CD4-positive, alpha-beta T cell treated with Interleukin-15 for 4 hours (primary cell): ENCODE measurements at regions not wholly inside any gene's neighbourhood (a gene's known extent, or its start where the extent isn't known, plus 50 kb on each side); places are given as distances from the start of the nearest gene placed in this dataset.
"Not testable (repeated sequence)": the region's sequence is repeated elsewhere in the genome, so short reads cannot be mapped to it uniquely, and the experiment has no call there.

Experiments
- DNase-seq: peaks from one replicate; pipeline ENCODE4 v3.0.0-alpha.2; 2020; ENCODE audit warnings: low spot score

DNA sequence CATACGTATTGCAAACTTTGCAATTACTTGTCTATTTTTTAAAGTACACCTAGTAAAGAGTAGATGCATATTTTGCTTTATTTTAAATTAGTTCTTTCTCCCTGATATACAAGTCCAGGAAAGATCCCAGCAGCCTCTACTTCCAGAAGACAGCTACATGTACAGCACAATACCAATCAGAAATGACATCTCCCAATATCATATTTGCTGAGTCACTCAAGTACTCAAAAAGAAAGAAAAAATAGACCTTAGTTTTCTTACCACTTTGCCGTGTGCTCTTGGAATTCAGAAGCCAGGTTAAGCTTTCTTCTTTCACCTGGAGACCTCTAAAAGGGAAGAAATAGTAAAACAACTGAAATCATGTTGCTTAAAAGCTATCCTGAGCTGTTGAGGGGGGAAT lies 412.6 kb upstream of the RUNX1 start:
- DNase-seq = no peak

DNA sequence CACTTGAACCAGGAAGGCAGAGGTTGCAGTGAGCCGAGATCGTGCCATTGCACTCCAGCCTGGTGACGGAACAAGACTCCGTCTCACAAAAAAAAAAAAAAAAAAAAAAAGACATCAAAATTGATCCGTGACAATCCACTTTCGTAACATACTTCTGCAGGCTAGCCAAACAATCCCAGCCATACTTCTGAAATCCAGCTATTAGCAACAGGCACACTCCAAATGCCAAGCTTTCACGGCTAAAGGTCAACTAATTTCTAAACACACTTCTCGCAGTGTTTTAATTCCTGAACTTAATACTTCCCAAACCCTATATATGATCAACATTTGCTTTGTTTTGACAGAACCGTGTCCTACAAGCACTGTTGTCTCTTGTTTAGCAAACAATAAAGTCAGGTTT lies 411.3 kb upstream of the RUNX1 start:
- DNase-seq = no peak

DNA sequence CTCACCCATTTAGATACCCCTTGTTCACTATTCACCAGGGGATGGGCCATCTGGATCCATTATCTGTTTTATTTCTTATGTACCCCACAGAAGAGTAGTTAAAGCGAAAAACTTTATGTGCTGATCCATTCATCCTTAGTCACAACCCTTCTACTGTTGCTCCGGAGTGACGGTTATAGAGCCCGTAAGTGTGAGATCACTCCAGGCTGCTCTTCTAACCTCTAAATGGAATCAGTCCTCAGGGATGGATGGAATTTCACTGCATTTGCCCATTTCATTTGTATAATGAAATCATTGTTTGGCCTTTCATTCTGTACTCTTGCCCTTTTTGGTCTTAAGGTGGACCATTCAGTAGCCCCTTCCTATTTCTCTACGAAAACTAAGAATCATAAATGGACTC lies 409.3 kb upstream of the RUNX1 start:
- DNase-seq = no peak

DNA sequence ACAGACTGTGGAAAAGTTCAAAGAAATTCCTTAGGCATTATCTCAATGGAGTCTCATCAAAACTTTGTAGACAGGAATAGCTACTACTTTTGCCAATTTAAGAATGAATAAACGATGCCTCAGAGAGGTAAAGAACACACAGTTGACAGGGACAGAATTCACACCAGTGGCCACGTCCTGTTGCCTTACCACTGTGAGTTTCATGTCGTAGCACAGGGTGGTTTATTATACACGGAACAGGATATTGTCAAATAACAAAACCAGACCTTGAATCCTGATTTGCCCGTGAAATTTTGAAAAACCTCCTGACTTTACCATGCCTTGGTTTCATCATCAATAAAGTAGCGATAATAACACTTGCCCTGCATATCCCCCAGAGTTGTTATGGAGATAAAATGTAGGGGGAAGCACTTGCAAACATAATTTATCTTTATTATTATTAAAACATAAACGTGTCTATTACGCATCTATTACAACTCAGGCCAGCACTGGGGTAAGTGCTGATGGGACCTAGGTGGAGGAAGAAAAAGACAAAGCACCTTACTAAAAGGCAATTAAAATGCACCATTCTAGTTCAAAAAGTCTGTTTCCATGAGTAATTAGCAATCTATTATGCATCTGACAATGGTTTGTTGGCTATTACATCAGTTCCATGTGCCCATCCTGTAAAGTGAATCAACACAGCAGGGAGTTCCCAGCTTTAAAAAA lies 408.1 kb upstream of the RUNX1 start:
- no peak for DNase-seq

DNA sequence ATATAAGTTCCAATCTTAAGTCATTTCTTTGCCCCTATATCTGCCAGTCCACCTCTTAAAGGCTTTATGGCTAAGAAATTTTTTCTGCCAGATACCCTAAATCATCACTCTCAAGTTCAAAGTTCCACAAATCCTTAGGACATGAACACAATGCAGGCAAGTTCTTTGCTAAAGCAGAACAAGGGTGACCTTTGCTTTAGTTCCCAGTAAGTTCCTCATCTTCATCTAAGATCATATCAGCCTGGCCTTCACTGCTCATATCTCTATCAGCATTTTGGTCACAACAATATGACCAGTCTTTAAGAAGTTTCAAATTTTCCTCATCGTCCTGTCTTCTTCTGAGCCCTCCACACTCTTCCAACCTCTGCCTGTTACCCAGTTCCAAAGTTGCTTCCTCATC lies 402.2 kb upstream of the RUNX1 start:
- DNase-seq = no peak

DNA sequence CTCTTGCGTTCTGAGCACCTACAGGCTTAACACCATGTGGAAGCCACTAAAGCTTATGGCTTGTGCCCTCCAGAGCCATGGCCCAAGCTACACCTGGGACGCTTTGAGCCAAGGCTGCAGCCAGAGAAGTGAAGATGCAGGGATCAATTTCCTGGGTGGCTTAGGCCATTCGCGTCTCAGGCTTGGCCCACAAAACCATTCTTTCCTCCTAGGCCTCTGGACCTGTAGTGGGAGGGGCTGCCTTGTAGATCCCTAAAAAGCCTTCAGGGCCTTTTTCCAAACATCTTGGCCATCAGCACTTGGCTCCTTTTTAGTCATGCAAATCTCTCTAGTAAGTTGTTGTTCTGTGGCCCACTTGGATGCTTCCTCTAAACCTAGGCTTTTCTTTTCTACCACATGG lies 401.7 kb upstream of the RUNX1 start:
- DNase-seq = no peak

DNA sequence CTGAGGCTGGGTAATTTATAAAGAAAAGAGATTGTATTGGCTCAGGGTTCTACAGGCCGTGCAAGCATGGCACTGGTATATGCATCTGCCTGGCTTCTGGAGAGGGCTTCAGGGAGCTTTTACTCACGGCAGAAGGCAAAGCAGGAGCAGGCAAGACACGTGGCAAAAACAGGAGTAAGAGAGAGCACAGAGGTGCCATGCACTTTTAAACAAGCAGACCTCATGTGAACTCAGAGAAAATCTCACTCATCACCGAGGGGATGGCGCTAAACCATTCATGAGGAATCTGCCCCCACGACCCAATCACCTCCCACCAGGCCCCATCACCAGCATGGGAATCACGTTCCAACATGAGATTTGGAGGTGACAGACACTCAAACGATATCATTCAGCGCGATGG lies 400.7 kb upstream of the RUNX1 start:
- DNase-seq = no peak

DNA sequence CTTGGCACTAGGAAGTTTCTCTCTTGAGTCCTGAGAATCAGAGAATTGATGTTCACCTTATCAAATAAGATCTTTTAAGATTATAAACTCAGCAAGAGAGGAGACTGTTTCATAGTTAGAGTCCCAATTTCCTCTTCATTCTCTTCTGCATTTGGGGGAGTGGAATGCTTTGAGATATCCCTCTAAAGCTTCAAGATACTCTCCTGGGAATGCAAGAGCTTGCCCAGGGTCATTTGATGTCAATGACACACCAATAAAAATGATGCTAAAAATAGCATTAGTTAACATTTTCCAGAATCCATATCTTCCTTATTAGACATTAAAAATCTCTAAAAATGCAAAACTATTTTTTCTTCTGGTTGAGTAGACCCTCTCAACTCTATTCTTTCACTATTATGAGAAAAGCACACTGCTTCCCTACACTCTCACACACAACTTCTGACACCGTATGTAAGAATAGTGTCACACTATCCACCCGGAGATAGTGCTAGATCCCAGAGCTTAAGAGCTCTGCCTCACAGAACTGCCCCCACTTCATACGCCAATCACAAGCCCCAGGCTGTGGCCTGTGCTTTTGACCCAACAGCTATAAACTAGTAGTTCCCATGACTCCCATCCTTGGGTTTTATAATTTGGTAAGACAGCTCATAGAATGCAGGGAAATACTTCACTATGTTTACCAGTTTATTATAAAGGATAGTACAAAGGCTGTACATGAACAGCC lies 399.9 kb upstream of the RUNX1 start:
- no peak for DNase-seq

DNA sequence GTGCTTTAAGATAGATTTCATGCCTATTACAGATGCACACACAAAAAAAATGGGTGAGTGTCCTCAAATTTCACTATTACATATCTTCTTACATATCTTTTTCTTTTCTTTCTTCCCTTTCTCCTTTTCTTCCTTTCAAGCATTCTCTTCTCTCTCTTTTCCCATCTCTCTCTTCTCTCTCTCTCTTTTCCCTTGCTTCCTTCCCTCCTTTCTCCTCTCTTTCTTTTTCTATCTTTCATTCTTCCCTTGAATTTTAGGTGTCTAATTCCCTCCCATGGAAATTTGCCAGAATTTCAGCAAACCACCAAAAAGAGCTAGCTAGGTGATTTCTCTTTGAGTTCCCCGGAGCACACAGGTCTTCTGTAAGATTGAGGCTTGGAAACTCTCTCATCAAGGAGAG lies 395.3 kb upstream of the RUNX1 start:
- DNase-seq = no peak

DNA sequence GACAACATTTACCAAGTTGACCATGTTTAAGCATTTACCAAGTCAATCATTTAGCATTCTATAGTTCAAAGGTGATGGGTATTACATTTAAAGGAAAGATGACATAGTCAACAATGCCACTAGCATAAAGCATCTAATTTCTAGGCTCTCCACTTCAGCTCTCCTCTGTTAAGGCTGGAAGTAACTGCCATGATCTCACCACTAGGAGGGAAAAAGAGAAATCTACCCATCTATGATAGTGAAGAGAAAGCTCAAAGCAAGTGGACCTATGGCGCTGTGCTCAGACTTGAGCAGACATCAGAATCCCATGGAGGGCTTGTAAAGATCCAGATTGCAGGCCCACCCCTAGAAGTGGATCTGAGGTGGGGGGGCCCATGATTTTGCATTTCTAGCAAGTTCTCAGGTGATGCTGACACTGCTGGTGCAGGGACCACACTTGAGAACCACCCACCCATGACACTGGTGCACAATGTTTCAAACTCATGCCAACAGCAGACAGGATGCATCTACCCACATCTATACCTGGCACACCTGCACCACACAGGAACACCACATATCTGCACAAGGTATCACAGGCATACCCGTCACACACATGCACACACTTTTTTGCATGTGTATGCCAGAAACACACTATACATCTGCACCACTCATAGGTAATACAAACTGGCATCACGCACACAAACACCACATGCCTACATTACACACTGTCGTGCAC lies 392.9 kb upstream of the RUNX1 start:
- DNase-seq = no peak

DNA sequence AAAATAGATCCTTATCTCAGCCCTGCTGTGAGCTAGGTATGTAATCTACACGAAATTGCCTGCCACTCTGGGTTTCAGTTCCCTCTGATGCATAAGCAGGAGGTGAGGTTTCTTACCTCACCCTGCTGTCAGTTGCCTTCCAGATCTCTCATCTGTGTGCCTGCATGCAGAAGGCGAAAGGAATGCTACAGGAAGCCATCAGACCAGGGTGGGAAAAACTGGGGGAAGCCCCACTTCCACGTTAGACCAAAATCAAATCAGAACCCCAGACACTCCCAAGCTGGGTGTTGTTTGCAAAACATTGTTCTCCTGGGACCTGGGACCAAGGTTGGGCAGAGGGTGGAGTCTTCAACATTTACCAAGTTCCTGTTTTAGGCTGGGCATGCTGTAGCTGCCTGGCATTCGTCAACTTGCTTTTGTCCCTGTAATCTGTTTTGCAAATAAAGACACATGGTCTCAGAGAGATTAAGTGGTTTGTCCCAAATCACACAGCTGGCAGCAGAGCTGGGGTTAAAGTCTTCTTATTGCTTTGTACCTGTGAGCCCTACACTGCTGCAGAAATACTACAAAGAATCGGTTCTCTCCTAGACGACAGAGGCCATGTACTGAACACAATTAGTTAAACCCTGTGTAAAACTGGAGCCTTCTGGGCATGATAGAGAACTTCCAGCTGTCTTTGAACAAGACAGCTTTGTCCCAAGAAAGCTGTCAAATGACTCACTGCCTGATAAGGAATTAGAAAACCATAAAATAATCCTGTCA lies 389.7 kb upstream of the RUNX1 start:
- no peak for DNase-seq

DNA sequence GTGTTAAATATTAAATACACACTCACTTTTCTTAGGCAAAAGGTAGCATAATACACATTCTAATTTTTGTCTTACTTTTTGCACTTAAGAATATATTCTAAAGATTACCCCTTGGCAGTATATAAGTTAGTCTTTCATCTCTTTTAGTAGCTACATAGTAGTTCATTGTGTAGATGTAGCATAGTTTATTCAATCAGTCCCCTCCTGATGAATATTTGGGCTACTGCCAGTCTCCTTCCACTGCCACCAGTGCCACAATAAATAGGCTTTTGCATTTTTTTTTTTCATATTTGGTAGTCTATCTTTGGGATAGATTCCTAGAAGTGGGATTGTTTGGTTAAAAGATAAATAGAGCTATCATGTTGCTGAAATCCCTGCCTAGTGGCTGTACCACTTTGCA lies 388.8 kb upstream of the RUNX1 start:
- no peak for DNase-seq

DNA sequence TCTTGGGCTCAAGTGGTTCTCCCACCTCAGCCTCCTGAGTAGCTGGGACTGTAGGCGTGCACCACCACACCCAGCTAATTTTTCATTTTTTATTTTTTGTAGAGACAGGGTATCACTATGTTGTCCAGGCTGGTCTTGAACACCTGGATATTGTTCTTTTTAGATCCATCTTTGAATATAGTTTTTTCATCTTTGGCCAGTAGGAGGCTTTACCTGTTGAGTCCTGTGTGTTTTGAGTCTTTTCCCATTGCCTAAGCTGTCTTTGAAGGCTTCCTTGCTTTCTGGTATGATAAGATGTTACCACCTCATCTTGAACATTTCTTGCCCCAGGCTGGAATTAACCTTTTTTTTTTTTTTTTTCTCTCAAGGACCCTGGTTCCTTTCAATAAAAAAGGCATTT lies 387.8 kb upstream of the RUNX1 start:
- no peak for DNase-seq

DNA sequence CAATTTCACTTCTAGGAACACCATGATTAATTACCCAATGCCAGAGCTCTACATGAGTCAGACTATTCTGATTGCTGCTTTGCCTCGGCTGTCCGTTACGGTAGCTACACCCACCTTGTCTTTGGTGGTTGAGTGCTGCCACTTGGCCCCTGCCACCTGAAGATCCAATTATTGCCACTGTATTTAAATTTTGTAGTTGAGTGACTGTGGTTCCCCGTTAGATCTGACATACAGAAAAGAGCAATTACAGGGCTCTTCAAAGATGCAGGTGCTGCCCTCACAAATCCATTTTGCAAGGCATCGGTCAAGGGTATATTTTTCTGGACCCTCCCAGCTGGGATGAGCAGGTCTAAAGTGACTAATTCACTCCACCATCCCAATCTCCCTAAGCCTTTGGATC lies 383.5 kb upstream of the RUNX1 start:
- not testable (repeated sequence) for DNase-seq

DNA sequence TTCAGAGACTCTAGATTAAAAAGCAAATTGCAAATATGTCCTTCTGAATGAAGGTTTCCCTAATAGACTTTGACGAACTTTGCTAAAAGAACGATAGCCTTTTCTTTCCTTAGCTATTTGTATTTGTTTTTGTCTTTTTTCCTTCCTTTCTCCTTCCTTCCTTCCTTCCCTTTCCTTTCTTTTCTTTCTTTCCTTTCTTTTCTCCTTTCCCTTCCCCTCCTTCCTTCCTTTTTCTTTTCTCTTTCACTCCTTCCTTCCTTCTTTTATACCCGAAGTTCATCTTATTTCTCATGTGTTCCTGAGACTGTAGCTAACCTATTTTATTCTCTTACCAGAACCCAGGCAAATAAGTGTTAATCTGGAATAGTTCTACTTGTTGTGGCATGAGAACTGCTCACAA lies 381.2 kb upstream of the RUNX1 start:
- no peak for DNase-seq

DNA sequence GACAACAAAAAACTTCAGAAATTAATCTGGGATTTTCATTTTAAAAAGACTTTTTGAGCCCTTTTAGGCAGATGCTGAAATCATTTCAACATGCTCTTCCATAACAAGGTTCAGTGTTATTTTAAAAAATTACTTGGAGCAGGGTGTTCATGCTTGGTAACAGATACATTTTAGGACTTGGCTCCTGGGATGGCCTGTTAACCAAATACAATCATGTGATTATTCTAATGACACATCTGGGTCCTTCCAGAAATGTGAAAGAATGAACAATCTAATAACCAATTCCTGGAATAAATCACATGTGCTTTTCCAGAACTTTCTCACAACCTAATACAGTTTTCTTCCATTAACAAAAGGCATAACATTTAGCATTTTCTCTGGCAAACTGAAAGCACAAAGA lies 379.8 kb upstream of the RUNX1 start:
- DNase-seq = no peak

DNA sequence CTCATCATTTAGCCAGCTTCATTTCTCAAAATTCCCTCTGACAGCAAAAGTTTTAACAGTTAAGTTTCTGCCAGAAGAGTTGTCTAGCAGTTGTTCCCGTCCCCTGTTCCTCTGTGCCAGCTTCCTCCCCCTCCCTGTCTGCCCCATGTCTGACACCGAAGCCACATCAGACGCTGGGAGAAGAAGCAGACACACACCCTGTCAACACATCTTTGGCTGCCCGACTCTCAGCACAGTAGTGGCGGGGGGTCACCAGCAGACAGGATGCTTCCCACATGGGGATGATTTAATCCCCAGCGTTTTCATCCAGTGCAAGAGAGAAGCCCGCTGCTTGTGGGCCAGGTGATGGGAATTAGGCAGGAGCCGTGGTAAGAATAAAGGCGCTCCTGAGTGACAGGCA lies 379.4 kb upstream of the RUNX1 start:
- DNase-seq = peak; percentile 25

DNA sequence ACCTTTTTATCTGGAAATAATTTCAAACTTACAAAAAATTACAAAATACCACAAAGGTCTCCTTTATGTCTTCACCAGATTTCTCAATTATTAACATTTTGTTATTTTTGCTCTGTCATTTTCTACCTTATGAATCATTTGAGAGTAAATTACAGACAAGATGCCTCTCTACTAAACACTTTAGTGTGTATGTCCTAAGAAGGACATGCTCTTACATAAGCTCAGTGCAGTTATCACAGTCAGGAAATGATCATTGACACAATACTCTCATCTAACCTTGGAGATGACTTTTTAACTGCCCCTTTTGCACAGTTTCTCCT lies 378.9 kb upstream of the RUNX1 start:
- no peak for DNase-seq

DNA sequence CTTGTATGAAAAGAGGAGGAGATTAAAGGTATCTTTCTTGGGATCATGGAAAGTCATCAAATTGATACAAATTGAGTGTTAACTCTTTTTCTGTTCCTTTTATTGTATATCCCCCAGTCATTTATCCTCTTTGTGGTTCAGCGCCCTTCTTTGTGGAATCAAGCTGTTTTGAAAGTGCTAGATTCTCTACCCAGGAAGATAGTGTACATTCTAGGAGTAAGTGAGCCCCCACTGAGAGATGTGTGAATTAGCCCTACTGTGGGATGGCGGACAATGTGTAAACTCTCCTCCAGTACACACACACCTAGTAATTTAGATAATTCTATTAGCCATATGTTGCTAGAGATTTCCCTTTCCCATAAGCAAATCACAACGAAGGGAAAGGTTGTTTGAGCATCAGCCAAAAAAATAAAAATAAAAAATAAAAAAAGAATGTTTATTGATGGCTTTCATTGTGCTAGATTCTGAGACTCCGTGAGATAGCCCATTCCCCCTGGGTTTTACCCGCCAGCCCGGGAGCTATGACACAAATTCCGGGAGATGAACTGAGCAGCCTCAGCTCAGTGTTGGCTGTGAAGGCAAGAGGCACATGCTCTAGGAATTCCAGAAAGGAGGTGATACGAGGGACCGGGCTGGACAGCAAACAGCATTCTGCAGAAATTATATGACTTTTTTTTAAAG lies 378.4 kb upstream of the RUNX1 start:
- DNase-seq = no peak

DNA sequence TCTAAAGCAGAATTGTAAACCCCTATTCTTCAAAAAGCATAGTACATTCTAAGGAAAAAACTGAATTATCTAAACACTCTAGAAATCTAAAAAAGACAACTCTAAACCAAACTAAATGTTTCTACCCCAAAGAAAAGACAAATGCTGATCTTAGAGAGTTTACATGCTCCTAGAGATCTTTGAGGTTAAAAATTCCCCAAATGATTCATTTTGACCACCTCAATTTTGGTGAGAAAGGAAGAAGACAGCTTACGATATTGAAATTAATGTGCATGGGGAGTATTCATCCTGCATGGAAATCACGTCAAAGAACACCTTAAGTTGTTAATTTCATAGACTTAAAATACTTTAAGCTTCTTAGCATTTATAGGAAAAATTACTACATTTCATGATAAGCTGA lies 377.8 kb upstream of the RUNX1 start:
- DNase-seq = no peak

DNA sequence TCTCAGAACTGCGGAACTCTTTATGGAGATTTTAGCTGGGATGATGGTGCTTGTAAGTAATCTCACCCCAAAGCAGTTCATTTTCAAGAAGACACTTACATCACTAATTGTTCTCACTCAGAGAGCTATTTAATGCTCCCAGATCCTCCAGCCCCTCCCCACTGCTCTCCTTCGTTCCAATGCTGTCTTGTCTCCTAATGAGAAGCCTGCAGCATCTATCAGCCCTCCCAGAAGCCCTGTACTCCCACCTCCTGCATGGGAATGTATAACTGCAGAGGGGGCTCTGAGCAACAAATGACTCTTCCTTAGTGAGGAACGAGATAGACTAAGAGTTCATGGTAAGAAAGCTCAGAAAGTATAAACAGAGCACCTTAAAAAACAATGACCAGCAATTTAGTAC lies 377.4 kb upstream of the RUNX1 start:
- DNase-seq = no peak

DNA sequence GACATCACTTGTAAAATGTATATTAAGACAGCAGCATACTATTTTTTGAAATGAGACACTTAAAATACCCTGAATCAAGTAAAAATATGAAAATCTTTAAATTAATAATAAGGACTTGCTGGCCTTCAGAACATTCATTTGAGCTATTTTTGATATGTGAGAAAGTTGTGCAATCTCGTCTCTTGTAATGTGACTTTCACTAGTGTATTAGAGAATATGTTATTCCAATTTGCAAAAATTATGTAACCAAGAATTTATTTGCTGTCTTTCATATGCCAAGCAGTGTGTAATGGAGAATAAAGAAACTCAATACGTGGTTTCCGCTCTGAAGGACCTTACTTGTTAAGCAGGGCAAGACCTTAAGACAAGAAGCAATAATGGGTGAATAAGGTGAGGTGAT lies 375.0 kb upstream of the RUNX1 start:
- no peak for DNase-seq
